ENCODE measurements at regions not wholly inside any gene's neighbourhood (a gene's known extent, or its start where the extent isn't known, plus 50 kb on each side); places are given as distances from the start of the nearest gene placed in this dataset.

GRCh38 chr18:65372904-65373303, 377.9 kb upstream of the CDH7 start:
- TF ChIP-seq CTCF (IDR thresholded peaks at IDR 0.05) (no peak), POLR2A (IDR thresholded peaks at IDR 0.05; ENCODE audit: low read depth) (no peak), POLR2AphosphoS5 (IDR thresholded peaks at IDR 0.05) (no peak), EP300 (IDR thresholded peaks at IDR 0.05) (no peak)

Measured in esophagus muscularis mucosa (tissue), 4 donors.